Omental fat pad (tissue), 3 donors: ENCODE measurements at regions not wholly inside any gene's neighbourhood (a gene's known extent, or its start where the extent isn't known, plus 50 kb on each side); places are given as distances from the start of the nearest gene placed in this dataset.

Experiments used
- ATAC-seq: fragments of 150-250 bp; one replicate; pipeline ENCODE4 v1.9.1; 2016; ENCODE audit warnings: mild to moderate bottlenecking, moderate library complexity; ENCODE audit not compliant: low FRiP score
- DNase-seq: peaks from one replicate; pipeline ENCODE4 v3.0.0-alpha.2; 2019; ENCODE audit warnings: low spot score
- CTCF ChIP-seq, 3 donors: fragments of 450-650 bp; IDR thresholded peaks; one replicate each; pipeline ENCODE4 v1.5.1; 2016 to 2017; ENCODE audit warnings: antibody characterized with exemption in 3 of 3, mild to moderate bottlenecking in 3 of 3, moderate library complexity in 2 of 3

GRCh38 chr16:60818465-60818864 is 1217.8 kb downstream of the CDH8 start:
- no peak for DNase-seq
- no peak for TF ChIP-seq CTCF (IDR thresholded peaks at IDR 0.05)
- ATAC-seq: no peak

GRCh38 chr16:60816461-60816860 is 1219.8 kb downstream of the CDH8 start:
- DNase-seq: no peak
- TF ChIP-seq CTCF (IDR thresholded peaks at IDR 0.05): no peak
- ATAC-seq: no peak

DNA sequence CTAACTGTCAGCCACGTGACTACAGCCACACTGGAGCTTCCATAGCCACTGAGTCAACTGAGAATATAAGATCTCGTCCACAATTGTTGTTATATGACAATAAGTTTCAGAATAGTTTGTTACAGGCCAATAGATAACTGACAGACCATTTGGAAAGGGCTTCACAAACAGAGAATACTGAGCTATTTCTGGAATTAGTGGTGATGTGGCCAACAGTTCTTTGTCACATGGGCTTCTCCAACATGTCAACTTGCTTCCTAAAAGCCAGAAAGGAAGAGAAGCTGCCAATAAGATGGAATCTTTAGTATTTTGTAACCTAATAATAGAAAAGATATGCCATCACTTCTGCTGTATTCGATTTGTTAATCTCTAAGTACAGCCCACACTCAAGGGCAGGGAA is 1220.4 kb downstream of the CDH8 start:
- no peak for ATAC-seq
- no peak for TF ChIP-seq CTCF (IDR thresholded peaks at IDR 0.05)
- no peak for DNase-seq

- ATAC-seq (no peak), DNase-seq (no peak)
- TF ChIP-seq CTCF (IDR thresholded peaks at IDR 0.05): no peak
Observed at GRCh38 chr16:60815033-60815432, 1221.2 kb downstream of the CDH8 start.

GRCh38 chr16:60811657-60812056 is 1224.6 kb downstream of the CDH8 start:
- no peak for TF ChIP-seq CTCF (IDR thresholded peaks at IDR 0.05)
- ATAC-seq (no peak), DNase-seq (no peak)

- no peak for TF ChIP-seq CTCF (IDR thresholded peaks at IDR 0.05)
- DNase-seq (no peak), ATAC-seq (no peak)
Observed at GRCh38 chr16:60811051-60811608, 1225.1 kb downstream of the CDH8 start.

DNA sequence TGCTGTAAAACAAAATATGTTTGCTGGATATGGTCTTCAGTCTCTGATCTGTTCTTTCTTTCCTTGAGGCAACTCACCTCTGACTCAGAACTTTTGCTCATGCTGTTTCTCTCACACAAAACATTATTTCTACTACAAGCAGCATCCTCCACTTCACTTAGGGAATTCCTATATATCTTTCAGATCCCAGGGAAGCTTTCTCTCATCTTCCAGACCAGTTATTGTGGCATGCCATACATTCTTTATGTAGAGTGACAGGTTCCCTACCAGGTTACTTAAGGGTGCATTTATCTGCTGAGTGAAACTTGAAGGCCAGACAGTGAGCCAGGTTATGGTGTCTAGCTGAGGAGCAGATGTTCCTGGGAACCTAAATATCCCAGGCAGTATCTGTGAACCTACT is 1226.0 kb downstream of the CDH8 start:
- DNase-seq (no peak), ATAC-seq (no peak)
- TF ChIP-seq CTCF (IDR thresholded peaks at IDR 0.05): no peak
